ENCODE measurements at regions not wholly inside any gene's neighbourhood (a gene's known extent, or its start where the extent isn't known, plus 50 kb on each side); places are given as distances from the start of the nearest gene placed in this dataset.

- DNase-seq = no peak
These were observed 269.6 kb upstream of the PLXNA2 start for GRCh38 chr1:208513799-208514198.

GRCh38 chr1:208515129-208515528 is 270.9 kb upstream of the PLXNA2 start:
- no peak for DNase-seq

GRCh38 chr1:208516780-208517179 is 272.6 kb upstream of the PLXNA2 start:
- DNase-seq = no peak

GRCh38 chr1:208520438-208521099 is 276.4 kb upstream of the PLXNA2 start:
- no peak for DNase-seq

- DNase-seq = no peak
These were observed 277.4 kb upstream of the PLXNA2 start for GRCh38 chr1:208521534-208521933.

- no peak for DNase-seq
These were observed 278.8 kb upstream of the PLXNA2 start for GRCh38 chr1:208523007-208523406.

- no peak for DNase-seq
These were observed 280.2 kb upstream of the PLXNA2 start for GRCh38 chr1:208524376-208524775.

GRCh38 chr1:208524925-208525324 is 280.7 kb upstream of the PLXNA2 start:
- no peak for DNase-seq

GRCh38 chr1:208525417-208525816 is 281.2 kb upstream of the PLXNA2 start:
- no peak for DNase-seq

- no peak for DNase-seq
These were observed 282.5 kb upstream of the PLXNA2 start for GRCh38 chr1:208526613-208527125.

- no peak for DNase-seq
These were observed 283.0 kb upstream of the PLXNA2 start for GRCh38 chr1:208527156-208527555.

- peak; percentile 73 for DNase-seq
These were observed 284.5 kb upstream of the PLXNA2 start for GRCh38 chr1:208528578-208529240.

- no peak for DNase-seq
These were observed 287.0 kb upstream of the PLXNA2 start for GRCh38 chr1:208531003-208531750.

- DNase-seq = no peak
These were observed 289.8 kb upstream of the PLXNA2 start for GRCh38 chr1:208533746-208534598.

GRCh38 chr1:208534599-208534897 is 290.4 kb upstream of the PLXNA2 start:
- DNase-seq = no peak

- DNase-seq = no peak
These were observed 290.8 kb upstream of the PLXNA2 start for GRCh38 chr1:208534979-208535378.

- no peak for DNase-seq
These were observed 291.3 kb upstream of the PLXNA2 start for GRCh38 chr1:208535511-208535910.

- DNase-seq = no peak
These were observed 292.0 kb upstream of the PLXNA2 start for GRCh38 chr1:208536212-208536611.

- no peak for DNase-seq
These were observed 293.0 kb upstream of the PLXNA2 start for GRCh38 chr1:208537198-208537597.

- DNase-seq = no peak
These were observed 293.9 kb upstream of the PLXNA2 start for GRCh38 chr1:208538078-208538477.

GRCh38 chr1:208538587-208538986 is 294.4 kb upstream of the PLXNA2 start:
- DNase-seq = no peak

- no peak for DNase-seq
These were observed 296.5 kb upstream of the PLXNA2 start for GRCh38 chr1:208540724-208541123.

Measured in renal pelvis (tissue), 1 donor.